GM23248 (cell line): ENCODE measurements at regions not wholly inside any gene's neighbourhood (a gene's known extent, or its start where the extent isn't known, plus 50 kb on each side); places are given as distances from the start of the nearest gene placed in this dataset.

ENCODE experiments used
- DNase-seq: peaks from one replicate; pipeline ENCODE4 v3.0.0-alpha.2; 2015
- H2AFZ ChIP-seq: fragments of 200-600 bp; sonication (generic); 2 replicates; pipeline ENCODE4 v1.6.1; 2016; ENCODE audit warnings: antibody characterized with exemption
- H3F3A ChIP-seq: fragments of 200-600 bp; sonication (generic); 2 replicates; pipeline ENCODE4 v1.6.1; 2016; ENCODE audit warnings: mild to moderate bottlenecking, antibody characterized with exemption, mixed run types; ENCODE audit not compliant: insufficient read depth
- H3K27ac ChIP-seq: fragments of 200-600 bp; sonication (generic); 2 replicates; pipeline ENCODE4 v1.5.1; 2016; ENCODE audit warnings: mild to moderate bottlenecking
- H3K27me3 ChIP-seq: fragments of 200-600 bp; sonication (generic); replicated peaks from 2 replicates; pipeline ENCODE4 v1.6.1; 2016; ENCODE audit warnings: mild to moderate bottlenecking; ENCODE audit not compliant: insufficient read depth
- H3K36me3 ChIP-seq: fragments of 200-600 bp; sonication (generic); 2 replicates; pipeline ENCODE4 v1.6.1; 2016; ENCODE audit warnings: low read depth, mild to moderate bottlenecking
- H3K4me1 ChIP-seq: fragments of 200-600 bp; sonication (generic); 2 replicates; pipeline ENCODE4 v1.6.1; 2016; ENCODE audit warnings: mild to moderate bottlenecking; ENCODE audit not compliant: insufficient read depth
- H3K4me2 ChIP-seq: fragments of 200-600 bp; sonication (generic); one replicate; pipeline ENCODE4 v1.6.1; 2016; ENCODE audit warnings: mild to moderate bottlenecking; ENCODE audit not compliant: unreplicated experiment
- H3K4me3 ChIP-seq: fragments of 200-600 bp; sonication (generic); 2 replicates; pipeline ENCODE4 v1.5.1; 2016; ENCODE audit warnings: mild to moderate bottlenecking
- H3K79me2 ChIP-seq: fragments of 200-600 bp; sonication (generic); 2 replicates; pipeline ENCODE4 v1.6.1; 2016; ENCODE audit warnings: mild to moderate bottlenecking; ENCODE audit not compliant: insufficient read depth
- H3K9ac ChIP-seq: fragments of 200-600 bp; sonication (generic); 2 replicates; pipeline ENCODE4 v1.6.1; 2016; ENCODE audit warnings: mild to moderate bottlenecking
- H3K9me2 ChIP-seq: fragments of 200-600 bp; sonication (generic); 2 replicates; pipeline ENCODE4 v1.6.1; 2016; ENCODE audit warnings: mixed run types, mild to moderate bottlenecking, moderate library complexity; ENCODE audit not compliant: insufficient read depth
- H3K9me3 ChIP-seq: fragments of 200-600 bp; sonication (generic); one replicate; pipeline ENCODE4 v1.6.1; 2017; ENCODE audit warnings: low read depth
- H4K20me1 ChIP-seq: fragments of 200-600 bp; sonication (generic); 2 replicates; pipeline ENCODE4 v1.6.0; 2016; ENCODE audit not compliant: insufficient read depth
- EZH2 ChIP-seq: fragments of 200-600 bp; sonication (generic); IDR thresholded peaks from 2 replicates; pipeline ENCODE4 v1.6.1; 2018; ENCODE audit warnings: antibody characterized with exemption, mild to moderate bottlenecking; ENCODE audit not compliant: insufficient read depth, poor library complexity, severe bottlenecking
- EZH2phosphoT487 ChIP-seq: fragments of 200-600 bp; sonication (generic); IDR thresholded peaks from 2 replicates; pipeline ENCODE4 v1.6.1; 2018; ENCODE audit warnings: antibody characterized with exemption, moderate library complexity, mild to moderate bottlenecking, low read depth; ENCODE audit not compliant: insufficient read depth
- WGBS, 2 experiments: methylation state at CpG; one replicate each; pipeline ENCODE4 v1.1.6; 2015 to 2017; ENCODE audit warnings: low lambda C conversion rate in 2 of 2, low coverage in 1 of 2; ENCODE audit errors: missing lambda C conversion rate in 2 of 2; 5-methylcytosine and 5-hydroxymethylcytosine counted together
- in situ Hi-C: fragments of 300-500 bp; cut with MboI; formaldehyde crosslinking; loops from 2 replicates; pipeline ENCODE4 v1.15.0; 2020

GRCh38 chr10:117927871-117928270, 118.9 kb downstream of the RAB11FIP2 start:
- no peak for TF ChIP-seq EZH2phosphoT487
- TF ChIP-seq EZH2, result no peak
- in situ Hi-C loops, result no loop called here
- Histone ChIP-seq H3K79me2 (no peaks in the 10 kb centered on the region), H3K27ac (no peak overlapping the region), H3K27me3 (peaks cover 12% of the 10 kb centered on the region; the same call in 1 of the 2 replicates), H3K9ac (no peak overlapping the region), H4K20me1 (no peaks in the 10 kb centered on the region), H3K36me3 (no peaks in the 10 kb centered on the region), H2AFZ (no peak overlapping the region), H3K4me2 (no peak overlapping the region), H3K4me3 (no peak overlapping the region), H3K9me3 (no peaks in the 10 kb centered on the region), H3K9me2 (no peaks in the 10 kb centered on the region), H3F3A (no peaks in the 10 kb centered on the region), H3K4me1 (no peaks in the 10 kb centered on the region)
- DNase-seq, result no peak
- 42 to 44% methylated on average over 4 of the region's 4 CpGs for WGBS, 2 experiments

- WGBS, 2 experiments, result 51 to 55% methylated on average over 6 of the region's 6 CpGs
- no peaks in the 10 kb centered on the region for H3K79me2 ChIP-seq
- TF ChIP-seq EZH2phosphoT487 (no peak), EZH2 (no peak)
- no peaks in the 10 kb centered on the region for H4K20me1 ChIP-seq
- in situ Hi-C loops, result no loop called here
- H3K36me3 ChIP-seq, result no peaks in the 10 kb centered on the region
- H3K27me3 ChIP-seq, result peaks cover 12% of the 10 kb centered on the region; the same call in 1 of the 2 replicates
- DNase-seq, result no peak
- H3F3A ChIP-seq, result no peaks in the 10 kb centered on the region
- H3K4me3 ChIP-seq, result no peak overlapping the region
- no peak overlapping the region for H3K4me2 ChIP-seq
- H3K9ac ChIP-seq, result no peak overlapping the region
- H3K9me2 ChIP-seq, result no peaks in the 10 kb centered on the region
- no peak overlapping the region for H3K27ac ChIP-seq
- no peaks in the 10 kb centered on the region for H3K9me3 ChIP-seq
- H3K4me1 ChIP-seq, result no peaks in the 10 kb centered on the region
- H2AFZ ChIP-seq, result no peak overlapping the region
Observed at GRCh38 chr10:117928281-117928680, 118.5 kb downstream of the RAB11FIP2 start.

- H3K27me3 ChIP-seq, result peaks cover 10% of the 10 kb centered on the region; the same call in 1 of the 2 replicates
Observed at GRCh38 chr10:117928741-117929140, 118.0 kb downstream of the RAB11FIP2 start.

GRCh38 chr10:117929327-117930067, 117.2 kb downstream of the RAB11FIP2 start:
- no peak for TF ChIP-seq EZH2phosphoT487
- no peak for TF ChIP-seq EZH2
- Histone ChIP-seq H3K4me1 (no peaks in the 10 kb centered on the region), H3K27ac (no peak overlapping the region)

More at GRCh38 chr10:117928741-117929140, 118.0 kb downstream of the RAB11FIP2 start:
- no peak for TF ChIP-seq EZH2
- TF ChIP-seq EZH2phosphoT487, result no peak
- Histone ChIP-seq H2AFZ (no peak overlapping the region), H3K9me2 (peaks cover 4% of the 10 kb centered on the region; the same call in 1 of the 2 replicates), H4K20me1 (no peaks in the 10 kb centered on the region), H3F3A (no peaks in the 10 kb centered on the region), H3K27ac (no peak overlapping the region), H3K36me3 (no peaks in the 10 kb centered on the region), H3K4me3 (no peak overlapping the region), H3K4me1 (no peaks in the 10 kb centered on the region), H3K79me2 (no peaks in the 10 kb centered on the region), H3K4me2 (no peak overlapping the region), H3K9me3 (no peaks in the 10 kb centered on the region), H3K9ac (no peak overlapping the region)
- 36 to 37% methylated on average over 6 of the region's 6 CpGs for WGBS, 2 experiments
- DNase-seq, result no peak
- in situ Hi-C loops, result no loop called here

More at GRCh38 chr10:117929327-117930067, 117.2 kb downstream of the RAB11FIP2 start:
- Histone ChIP-seq H3K36me3 (no peaks in the 10 kb centered on the region), H3K9me2 (peaks cover 6% of the 10 kb centered on the region; the same call in 1 of the 2 replicates), H3F3A (no peaks in the 10 kb centered on the region), H3K9me3 (no peaks in the 10 kb centered on the region), H2AFZ (no peak overlapping the region), H3K79me2 (no peaks in the 10 kb centered on the region), H3K27me3 (0 out of 2 replicates have a peak, but pooled peaks cover 7% of the 10 kb centered on the region), H3K4me3 (no peak overlapping the region), H3K4me2 (no peak overlapping the region), H3K9ac (no peak overlapping the region), H4K20me1 (no peaks in the 10 kb centered on the region)
- whole genome bisulfite sequencing, 2 experiments, result 70% methylated on average over 9 of the region's 9 CpGs
- in situ Hi-C loops, result no loop called here
- no peak for DNase-seq
